GM12874 (cell line): ENCODE measurements at regions not wholly inside any gene's neighbourhood (a gene's known extent, or its start where the extent isn't known, plus 50 kb on each side); places are given as distances from the start of the nearest gene placed in this dataset.

Experiments used
- TF ChIP-seq, protein P1 (sequence below): IDR thresholded peaks from 2 replicates; pipeline ENCODE4 v1.5.1; 2011; ENCODE audit warnings: low read depth, mild to moderate bottlenecking, control low read depth, low read length, moderate library complexity; ENCODE audit not compliant: insufficient read depth

DNA sequence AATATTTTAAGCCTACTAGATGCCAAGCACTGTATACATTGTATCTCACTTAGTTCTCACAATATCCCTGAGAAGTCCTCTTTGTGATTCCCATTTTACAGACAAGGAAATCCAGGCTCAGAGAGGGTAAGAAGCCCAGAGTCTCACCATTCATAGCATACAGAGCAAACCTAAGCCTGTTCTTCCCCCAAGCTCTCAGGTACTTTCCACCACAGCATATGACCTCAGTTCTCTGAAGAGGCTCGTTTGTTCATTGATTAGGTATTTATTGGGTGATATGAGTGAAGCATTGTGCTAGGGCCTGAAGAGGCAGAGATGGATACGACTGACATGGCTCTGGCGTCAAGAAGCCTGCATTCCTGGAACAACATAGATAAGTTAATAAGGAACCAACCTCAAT lies 310.9 kb upstream of the UMPS start:
- TF ChIP-seq, protein P1, sequence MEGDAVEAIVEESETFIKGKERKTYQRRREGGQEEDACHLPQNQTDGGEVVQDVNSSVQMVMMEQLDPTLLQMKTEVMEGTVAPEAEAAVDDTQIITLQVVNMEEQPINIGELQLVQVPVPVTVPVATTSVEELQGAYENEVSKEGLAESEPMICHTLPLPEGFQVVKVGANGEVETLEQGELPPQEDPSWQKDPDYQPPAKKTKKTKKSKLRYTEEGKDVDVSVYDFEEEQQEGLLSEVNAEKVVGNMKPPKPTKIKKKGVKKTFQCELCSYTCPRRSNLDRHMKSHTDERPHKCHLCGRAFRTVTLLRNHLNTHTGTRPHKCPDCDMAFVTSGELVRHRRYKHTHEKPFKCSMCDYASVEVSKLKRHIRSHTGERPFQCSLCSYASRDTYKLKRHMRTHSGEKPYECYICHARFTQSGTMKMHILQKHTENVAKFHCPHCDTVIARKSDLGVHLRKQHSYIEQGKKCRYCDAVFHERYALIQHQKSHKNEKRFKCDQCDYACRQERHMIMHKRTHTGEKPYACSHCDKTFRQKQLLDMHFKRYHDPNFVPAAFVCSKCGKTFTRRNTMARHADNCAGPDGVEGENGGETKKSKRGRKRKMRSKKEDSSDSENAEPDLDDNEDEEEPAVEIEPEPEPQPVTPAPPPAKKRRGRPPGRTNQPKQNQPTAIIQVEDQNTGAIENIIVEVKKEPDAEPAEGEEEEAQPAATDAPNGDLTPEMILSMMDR: no peak

DNA sequence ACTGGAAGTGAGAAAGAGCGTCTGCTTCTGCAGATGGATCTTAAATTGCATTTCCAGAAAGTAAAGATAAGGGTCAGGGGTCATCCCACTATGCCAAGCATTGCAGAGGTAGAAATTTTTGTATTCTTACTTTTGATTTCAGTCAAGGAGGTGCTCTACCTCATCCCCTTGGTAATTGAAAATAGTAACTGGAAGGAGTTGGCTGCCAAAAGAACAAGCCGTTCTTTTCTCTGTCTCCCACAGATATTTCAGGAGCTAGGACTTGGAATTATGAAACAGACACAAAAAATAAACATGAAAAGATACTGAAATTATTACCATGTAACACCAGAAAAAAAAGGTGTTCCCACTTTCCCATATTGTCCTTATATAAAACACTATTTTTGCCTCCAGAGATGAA lies 309.9 kb upstream of the UMPS start:
- TF ChIP-seq, protein P1: no peak

DNA sequence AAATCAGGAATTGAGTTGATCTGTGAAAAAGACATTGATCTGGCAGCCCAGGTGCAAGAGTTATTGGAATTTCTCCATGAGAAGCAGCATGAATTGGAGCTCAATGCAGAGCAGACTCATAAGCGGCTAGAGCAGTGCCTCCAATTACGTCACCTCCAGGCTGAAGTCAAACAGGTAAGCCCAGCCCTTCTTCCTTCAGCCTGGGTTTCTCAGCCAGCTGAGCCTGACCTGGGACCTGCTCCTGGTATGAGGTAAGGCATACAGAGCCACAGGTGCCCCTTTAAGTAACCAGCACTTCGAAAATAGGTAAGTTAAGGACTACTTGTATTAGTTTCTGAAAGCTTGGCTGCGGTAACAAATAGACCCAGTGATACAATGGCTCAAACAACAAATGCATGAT lies 307.4 kb upstream of the UMPS start:
- TF ChIP-seq, protein P1: no peak

DNA sequence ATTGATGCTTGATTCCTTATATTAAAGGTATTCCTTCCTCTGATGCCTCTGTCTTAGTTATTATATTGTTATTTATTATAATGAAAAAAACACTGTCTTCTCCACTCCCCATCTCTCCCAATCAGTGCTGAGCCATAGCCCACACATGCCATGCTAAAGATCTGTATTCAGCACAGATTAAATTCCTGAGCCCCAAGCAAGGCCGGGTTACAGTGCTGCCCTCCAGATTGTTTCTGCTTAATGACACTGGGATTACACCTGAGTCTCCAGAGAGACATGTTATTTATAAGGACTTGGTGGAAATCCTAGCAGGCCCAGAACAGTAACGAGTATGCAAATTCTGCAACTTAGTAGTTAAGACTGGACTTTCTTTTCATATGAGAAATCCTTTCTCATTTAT lies 305.9 kb upstream of the UMPS start:
- TF ChIP-seq, protein P1: no peak

DNA sequence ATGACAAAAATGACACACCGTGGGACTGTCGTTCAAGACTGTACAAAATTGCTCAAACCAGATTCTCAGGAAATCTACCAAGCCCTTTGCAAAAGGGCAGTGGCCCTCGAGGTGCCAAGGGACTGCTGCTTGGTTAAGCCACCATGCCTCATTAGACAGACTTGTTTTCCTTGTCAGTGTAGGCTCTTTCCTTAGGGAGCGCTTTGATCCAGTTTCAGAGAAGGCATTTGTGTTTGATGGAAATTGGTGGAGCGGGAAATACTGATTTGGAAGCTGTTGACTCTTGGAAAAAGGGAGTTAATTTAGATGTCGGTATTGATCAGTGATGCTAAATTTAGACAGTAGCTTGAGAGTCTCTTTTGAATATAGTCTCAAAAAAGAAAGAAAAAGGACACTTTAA lies 304.3 kb upstream of the UMPS start:
- TF ChIP-seq, protein P1: no peak

DNA sequence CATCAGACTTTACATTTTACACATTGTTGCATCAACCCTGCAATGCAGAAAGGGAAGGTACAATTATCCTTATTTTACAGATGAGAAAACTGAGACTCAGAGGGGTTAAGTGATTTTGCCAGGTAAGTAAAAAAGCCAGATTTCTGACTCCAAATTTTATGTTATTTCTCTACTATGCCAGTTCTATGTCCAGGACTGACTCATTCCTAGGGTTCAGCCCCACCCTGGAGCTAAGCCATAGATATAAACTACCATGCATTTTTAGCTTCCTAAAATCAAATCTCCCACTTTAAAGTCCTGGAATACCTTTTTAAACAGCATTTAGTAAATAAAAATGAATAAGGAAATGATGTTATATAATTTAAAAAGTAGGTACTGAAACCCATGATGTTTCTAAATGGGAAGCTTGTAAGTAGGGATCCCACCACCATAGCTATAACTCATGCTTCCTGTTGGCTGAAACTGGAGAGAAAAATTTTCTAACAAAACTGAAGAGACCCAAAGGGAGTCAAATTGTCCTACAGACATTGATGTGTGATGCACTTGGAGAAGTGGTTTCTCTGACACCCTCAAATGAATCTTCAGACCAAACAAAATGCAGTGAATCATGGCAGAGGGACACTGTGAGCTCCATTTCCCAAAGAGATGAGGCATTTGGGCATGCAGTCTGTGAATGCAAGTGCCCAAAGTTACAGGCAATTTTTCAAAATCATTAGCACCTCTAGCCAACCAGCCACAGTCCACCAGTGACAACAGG lies 301.7 kb upstream of the UMPS start:
- TF ChIP-seq, protein P1: no peak

DNA sequence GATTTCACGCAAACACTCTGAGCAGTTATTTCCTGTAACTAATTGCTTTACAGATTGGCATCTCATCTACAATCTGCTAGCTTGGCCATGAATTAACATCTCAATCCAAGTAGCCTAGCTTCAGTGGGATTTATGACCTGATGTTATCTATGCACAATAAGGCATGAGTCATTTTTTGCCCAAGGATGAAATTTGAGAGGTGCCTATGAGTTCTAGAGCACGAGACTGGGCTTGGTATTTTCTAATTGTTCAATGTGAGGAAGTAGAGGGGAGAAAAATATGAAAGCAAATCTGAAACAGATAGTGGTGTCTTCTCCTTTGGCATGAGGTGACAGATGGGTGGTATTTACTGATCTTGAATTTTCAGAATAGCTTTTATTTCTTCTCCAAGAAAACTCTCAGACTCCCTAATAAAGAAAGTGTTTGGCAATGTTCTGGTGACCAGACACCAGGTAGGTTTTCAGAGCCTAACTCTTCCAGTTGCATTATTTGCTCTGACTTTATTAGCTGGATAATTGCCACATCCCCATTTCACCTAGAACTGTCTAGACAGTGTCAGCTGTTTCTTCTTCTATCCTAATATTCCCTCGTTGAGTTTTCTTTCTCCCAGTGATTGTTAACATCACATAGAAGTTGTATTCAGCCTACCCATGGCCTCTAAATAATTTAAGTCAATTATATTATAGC lies 301.0 kb upstream of the UMPS start:
- TF ChIP-seq, protein P1: no peak
